ENCODE measurements at regions not wholly inside any gene's neighbourhood (a gene's known extent, or its start where the extent isn't known, plus 50 kb on each side); places are given as distances from the start of the nearest gene placed in this dataset.

DNA sequence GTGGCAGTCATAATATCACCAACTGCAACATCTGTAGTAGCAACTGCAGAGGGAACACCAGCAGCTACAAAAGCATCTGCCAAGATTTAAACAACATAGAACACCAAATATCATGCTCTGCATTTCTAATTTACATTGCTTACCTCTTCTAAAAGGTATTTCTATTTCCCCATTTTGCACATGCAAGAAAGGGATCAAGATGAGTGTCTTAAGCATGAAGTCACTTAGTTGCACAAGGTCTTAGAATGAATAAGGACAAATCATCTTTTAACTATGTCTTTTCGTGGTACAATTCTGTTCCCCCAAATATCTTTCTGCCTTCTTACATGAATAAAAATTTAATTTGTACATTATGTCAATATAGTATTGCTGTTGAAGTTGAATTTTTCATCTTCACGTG lies 1746.4 kb downstream of the EFNA5 start:
- TF ChIP-seq, protein P1, sequence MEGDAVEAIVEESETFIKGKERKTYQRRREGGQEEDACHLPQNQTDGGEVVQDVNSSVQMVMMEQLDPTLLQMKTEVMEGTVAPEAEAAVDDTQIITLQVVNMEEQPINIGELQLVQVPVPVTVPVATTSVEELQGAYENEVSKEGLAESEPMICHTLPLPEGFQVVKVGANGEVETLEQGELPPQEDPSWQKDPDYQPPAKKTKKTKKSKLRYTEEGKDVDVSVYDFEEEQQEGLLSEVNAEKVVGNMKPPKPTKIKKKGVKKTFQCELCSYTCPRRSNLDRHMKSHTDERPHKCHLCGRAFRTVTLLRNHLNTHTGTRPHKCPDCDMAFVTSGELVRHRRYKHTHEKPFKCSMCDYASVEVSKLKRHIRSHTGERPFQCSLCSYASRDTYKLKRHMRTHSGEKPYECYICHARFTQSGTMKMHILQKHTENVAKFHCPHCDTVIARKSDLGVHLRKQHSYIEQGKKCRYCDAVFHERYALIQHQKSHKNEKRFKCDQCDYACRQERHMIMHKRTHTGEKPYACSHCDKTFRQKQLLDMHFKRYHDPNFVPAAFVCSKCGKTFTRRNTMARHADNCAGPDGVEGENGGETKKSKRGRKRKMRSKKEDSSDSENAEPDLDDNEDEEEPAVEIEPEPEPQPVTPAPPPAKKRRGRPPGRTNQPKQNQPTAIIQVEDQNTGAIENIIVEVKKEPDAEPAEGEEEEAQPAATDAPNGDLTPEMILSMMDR (conservative IDR thresholded peaks at IDR 0.05; ENCODE audit: low read length) = no peak
- no peak for TF ChIP-seq EZH2phosphoT487 (IDR thresholded peaks at IDR 0.05; ENCODE audit: borderline replicate concordance, low read depth, low read length)
